ENCODE measurements at regions not wholly inside any gene's neighbourhood (a gene's known extent, or its start where the extent isn't known, plus 50 kb on each side); places are given as distances from the start of the nearest gene placed in this dataset.
"Not testable (repeated sequence)": the region's sequence is repeated elsewhere in the genome, so short reads cannot be mapped to it uniquely, and the experiment has no call there.

GRCh38 chr15:55126111-55126510 lies 70.6 kb downstream of the RSL24D1 start:
- DNase-seq (ENCODE audit: low read depth, low spot score), result no peak

- no peak for DNase-seq (ENCODE audit: low read depth, low spot score)
Measured at GRCh38 chr15:55124616-55125015, 72.1 kb downstream of the RSL24D1 start.

GRCh38 chr15:55118344-55118870 lies 78.3 kb downstream of the RSL24D1 start:
- DNase-seq (ENCODE audit: low read depth, low spot score), result no peak

GRCh38 chr15:55116636-55117035 lies 80.1 kb downstream of the RSL24D1 start:
- DNase-seq (ENCODE audit: low read depth, low spot score), result no peak

- no peak for DNase-seq (ENCODE audit: low read depth, low spot score)
Measured at GRCh38 chr15:55113736-55114135, 83.0 kb downstream of the RSL24D1 start.

- no peak for DNase-seq (ENCODE audit: low read depth, low spot score)
Measured at GRCh38 chr15:55112706-55113105, 84.0 kb downstream of the RSL24D1 start.

GRCh38 chr15:55110446-55110845 lies 86.3 kb downstream of the RSL24D1 start:
- DNase-seq (ENCODE audit: low read depth, low spot score), result no peak

- peak; percentile 9 for DNase-seq (ENCODE audit: low read depth, low spot score)
Measured at GRCh38 chr15:55108858-55109518, 87.8 kb downstream of the RSL24D1 start.

GRCh38 chr15:55108448-55108847 lies 88.3 kb downstream of the RSL24D1 start:
- no peak for DNase-seq (ENCODE audit: low read depth, low spot score)

GRCh38 chr15:55106155-55106554 lies 90.6 kb downstream of the RSL24D1 start:
- DNase-seq (ENCODE audit: low read depth, low spot score), result no peak

- DNase-seq (ENCODE audit: low read depth, low spot score), result no peak
Measured at GRCh38 chr15:55094136-55094535, 102.6 kb downstream of the RSL24D1 start.

GRCh38 chr15:55088207-55088606 lies 108.5 kb downstream of the RSL24D1 start:
- no peak for DNase-seq (ENCODE audit: low read depth, low spot score)

GRCh38 chr15:55084673-55085072 lies 112.1 kb downstream of the RSL24D1 start:
- DNase-seq (ENCODE audit: low read depth, low spot score), result no peak

GRCh38 chr15:55084216-55084615 lies 112.5 kb downstream of the RSL24D1 start:
- DNase-seq (ENCODE audit: low read depth, low spot score), result no peak

GRCh38 chr15:55077052-55077451 lies 119.7 kb downstream of the RSL24D1 start:
- DNase-seq (ENCODE audit: low read depth, low spot score), result not testable (repeated sequence)

GRCh38 chr15:55074431-55074830 lies 122.3 kb downstream of the RSL24D1 start:
- no peak for DNase-seq (ENCODE audit: low read depth, low spot score)

- not testable (repeated sequence) for DNase-seq (ENCODE audit: low read depth, low spot score)
Measured at GRCh38 chr15:55063970-55064369, 132.8 kb downstream of the RSL24D1 start.

GRCh38 chr15:55060836-55061235 lies 135.9 kb downstream of the RSL24D1 start:
- DNase-seq (ENCODE audit: low read depth, low spot score), result no peak

GRCh38 chr15:55056500-55056899 lies 140.2 kb downstream of the RSL24D1 start:
- DNase-seq (ENCODE audit: low read depth, low spot score), result no peak

- no peak for DNase-seq (ENCODE audit: low read depth, low spot score)
Measured at GRCh38 chr15:55044162-55044561, 152.6 kb downstream of the RSL24D1 start.

- DNase-seq (ENCODE audit: low read depth, low spot score), result no peak
Measured at GRCh38 chr15:55037071-55037470, 159.7 kb downstream of the RSL24D1 start.

- no peak for DNase-seq (ENCODE audit: low read depth, low spot score)
Measured at GRCh38 chr15:55035749-55036148, 161.0 kb downstream of the RSL24D1 start.

GRCh38 chr15:55033574-55033973 lies 163.2 kb downstream of the RSL24D1 start:
- no peak for DNase-seq (ENCODE audit: low read depth, low spot score)

- no peak for DNase-seq (ENCODE audit: low read depth, low spot score)
Measured at GRCh38 chr15:55031727-55032126, 165.0 kb downstream of the RSL24D1 start.

Measured in activated CD4-positive, CD25-positive, alpha-beta regulatory T cell treated with anti-CD3 and anti-CD28 coated beads, Interleukin-2, amount 50 U/mL, for 16 hours (primary cell).